GM18870 (cell line): ENCODE measurements at regions not wholly inside any gene's neighbourhood (a gene's known extent, or its start where the extent isn't known, plus 50 kb on each side); places are given as distances from the start of the nearest gene placed in this dataset.
A peak's percentile ranks its signal among the peaks of the same experiment; 100 is the strongest.

Experiments used
- ATAC-seq: cut with Tn5 transposase; IDR thresholded peaks from one replicate; pipeline ENCODE4 v1.9.1; 2021; ENCODE audit warnings: moderate library complexity; ENCODE audit not compliant: unreplicated experiment

- ATAC-seq: no peak
Observed at GRCh38 chr2:234438305-234438977, 58.4 kb downstream of the ARL4C start.

DNA sequence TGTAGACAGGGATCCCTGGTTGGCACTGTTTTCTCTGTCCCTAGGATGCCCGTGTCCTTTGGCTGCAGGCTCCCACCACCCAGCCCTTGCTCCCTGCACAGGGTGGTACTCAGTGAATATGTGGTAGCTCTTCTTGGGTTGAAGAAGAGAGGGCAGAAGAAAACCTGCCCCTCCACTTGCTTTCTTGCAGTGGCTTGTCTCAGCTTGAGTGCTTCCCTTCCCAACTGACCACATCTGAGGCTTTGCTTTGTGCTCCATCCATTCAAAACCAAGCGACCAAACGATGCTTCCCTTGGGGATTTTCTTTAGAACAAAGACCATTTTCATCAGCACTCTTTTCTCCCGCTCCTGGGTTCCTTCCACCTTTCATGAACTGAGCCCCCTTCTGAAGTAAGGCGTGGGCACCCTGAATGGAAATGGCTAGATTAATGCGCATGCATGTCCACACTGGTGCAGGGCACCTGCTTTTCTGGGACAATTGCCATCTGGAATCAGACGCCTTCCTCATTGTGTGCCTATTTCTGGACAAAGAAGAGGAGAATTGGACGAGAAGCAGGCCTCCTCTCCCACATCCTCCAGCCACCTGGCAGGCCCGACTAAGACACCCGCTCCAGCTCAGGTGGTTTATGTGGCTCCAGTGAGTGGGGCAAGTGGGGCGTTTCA is 59.1 kb downstream of the ARL4C start:
- ATAC-seq: no peak

DNA sequence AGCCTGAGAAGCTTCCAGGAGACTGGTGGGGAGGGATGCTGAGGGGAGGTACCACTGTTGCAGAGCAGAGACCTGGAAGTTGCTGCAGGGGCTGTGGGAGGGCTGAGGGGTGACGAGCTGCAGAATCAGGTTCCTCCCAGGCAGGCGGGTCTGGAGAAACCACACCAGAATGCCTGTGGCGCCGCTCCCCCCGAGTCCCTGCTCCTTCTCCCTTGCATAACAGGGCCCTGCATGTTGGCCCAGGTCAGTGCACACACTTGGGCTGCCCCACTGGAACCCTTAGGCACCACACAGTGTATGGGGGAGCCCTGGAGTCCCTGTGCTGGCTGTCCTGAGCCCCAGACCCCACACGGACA is 60.4 kb downstream of the ARL4C start:
- no peak for ATAC-seq

GRCh38 chr2:234435836-234436481 is 60.9 kb downstream of the ARL4C start:
- ATAC-seq: no peak

- ATAC-seq: no peak
Observed at GRCh38 chr2:234433201-234433600, 63.7 kb downstream of the ARL4C start.

- no peak for ATAC-seq
Observed at GRCh38 chr2:234430871-234431270, 66.0 kb downstream of the ARL4C start.

- no peak for ATAC-seq
Observed at GRCh38 chr2:234429265-234429664, 67.6 kb downstream of the ARL4C start.

GRCh38 chr2:234427081-234428061 is 69.5 kb downstream of the ARL4C start:
- no peak for ATAC-seq

GRCh38 chr2:234426616-234427015 is 70.3 kb downstream of the ARL4C start:
- ATAC-seq: no peak

DNA sequence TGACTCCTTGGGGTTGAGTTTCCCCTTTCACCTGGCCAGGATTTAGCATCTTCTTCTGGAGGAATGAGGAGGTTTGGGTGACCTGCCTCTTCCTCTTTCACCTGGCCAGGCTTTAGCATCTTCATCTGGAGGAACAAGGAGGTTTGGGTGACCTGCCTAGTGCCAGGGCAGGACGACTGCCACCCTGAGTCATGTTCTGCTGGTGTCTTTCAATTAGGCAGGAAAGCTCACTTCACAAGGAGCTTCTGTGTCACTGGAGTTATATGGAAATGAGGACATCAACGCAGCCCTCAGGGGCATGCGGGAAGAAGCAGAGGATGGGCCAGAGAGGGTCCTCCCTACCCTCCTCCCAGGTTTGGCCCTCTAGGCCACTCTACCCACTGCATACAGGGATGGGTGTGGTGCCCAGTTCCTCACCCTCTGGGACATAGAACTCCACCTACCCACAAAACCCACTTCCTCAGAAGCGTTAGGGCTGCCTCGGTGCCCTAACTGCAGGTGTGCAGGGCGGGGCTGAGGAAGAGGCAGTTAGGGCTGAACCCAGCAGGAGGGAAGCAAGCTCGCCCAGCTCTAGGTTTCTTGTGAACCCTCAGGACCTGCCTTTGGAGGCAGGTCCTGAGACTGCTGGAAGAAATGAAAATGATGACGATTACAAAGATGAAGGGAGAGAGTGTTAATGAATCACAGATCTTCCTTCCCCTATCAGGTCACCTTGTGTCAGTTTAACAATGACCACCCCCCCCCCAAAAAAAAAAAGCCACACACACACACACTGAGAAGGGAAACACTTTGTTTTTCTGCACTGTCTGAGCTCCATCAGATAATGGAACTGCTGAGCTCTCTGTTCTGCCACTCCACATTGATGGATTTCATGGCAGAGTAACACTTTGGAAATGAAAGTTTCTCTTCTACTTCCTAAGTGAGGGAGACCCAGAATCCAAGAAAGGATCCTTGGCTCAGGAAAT is 71.0 kb downstream of the ARL4C start:
- peak; percentile 74 for ATAC-seq

DNA sequence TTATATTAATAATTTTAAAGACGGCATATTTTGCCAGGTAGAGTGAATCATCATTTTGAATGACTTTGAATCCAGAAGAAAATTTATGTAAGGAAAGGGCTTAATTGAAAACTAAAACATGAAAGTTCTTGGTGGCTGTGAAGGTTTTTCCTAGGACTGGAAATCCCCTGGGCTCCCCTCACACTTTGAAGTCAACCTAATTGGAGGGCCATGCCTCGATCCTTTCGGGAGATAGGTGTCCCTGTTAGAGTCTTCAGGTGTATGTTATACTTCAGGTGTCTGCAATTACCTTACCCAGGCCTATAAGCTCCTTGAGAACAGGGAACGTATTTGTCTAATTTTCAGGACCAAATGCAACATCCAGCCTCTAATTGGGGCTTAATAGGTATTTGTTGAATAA is 73.0 kb downstream of the ARL4C start:
- ATAC-seq: no peak

- ATAC-seq: no peak
Observed at GRCh38 chr2:234422981-234423431, 73.9 kb downstream of the ARL4C start.

DNA sequence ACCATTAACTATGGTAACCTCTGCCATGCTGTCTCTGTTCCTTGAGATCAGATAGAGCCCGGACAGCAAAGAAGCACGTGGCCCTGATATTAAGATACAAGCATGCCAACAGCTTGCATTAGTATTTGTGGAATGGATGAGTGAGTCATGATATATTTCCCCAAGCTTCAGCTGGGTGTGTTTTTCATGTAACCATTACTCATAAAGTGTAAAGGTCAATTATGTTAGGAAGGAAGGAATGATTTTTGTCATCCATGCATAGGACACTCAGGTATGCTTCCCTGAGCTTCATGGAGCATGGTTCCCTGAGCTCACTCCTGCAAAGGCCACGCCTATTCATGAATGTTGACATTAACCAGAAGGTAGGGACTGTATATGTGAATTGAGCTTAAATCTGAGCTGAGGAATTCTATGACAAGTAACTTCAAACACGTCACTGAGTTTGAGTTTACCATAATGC is 74.6 kb downstream of the ARL4C start:
- ATAC-seq: no peak

- ATAC-seq: no peak
Observed at GRCh38 chr2:234420408-234420807, 76.5 kb downstream of the ARL4C start.

DNA sequence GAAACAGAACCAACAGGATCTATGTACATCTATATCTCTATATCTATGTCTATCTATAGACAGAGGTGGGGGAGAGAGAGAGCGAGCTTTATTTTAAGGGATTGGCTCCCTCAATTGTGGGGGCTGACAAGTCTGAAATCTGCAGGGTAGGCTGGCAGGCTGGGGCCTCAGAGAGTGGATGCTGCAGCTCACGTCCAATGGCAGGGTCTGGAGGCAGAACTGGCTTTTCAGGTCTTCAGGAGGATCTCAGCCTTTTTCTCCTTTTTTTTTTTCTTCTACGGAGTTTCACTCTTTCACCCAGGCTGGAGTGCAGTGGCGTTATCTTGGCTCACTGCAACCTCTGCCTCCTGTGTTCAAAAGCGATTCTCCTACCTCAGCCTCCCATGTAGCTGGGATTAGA is 77.2 kb downstream of the ARL4C start:
- no peak for ATAC-seq

DNA sequence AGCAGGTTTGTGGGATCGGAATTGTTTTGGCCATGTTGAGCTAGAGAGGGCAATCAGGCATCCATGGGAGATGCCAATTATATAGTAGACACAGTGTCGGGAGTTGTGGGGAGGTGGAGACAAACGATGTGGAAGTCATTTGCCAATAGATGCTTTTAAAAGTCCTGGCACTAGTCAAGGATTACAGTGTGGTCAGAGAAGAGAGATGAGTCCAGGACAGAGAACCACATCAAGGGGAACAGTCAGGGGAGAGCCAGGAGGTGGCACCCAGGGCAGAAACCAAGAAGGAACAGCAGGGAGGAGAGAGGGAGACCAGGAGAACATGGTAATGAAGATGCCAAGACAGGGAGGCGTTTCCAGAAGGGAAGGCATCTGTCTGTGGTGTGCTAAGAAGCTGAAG is 81.2 kb downstream of the ARL4C start:
- ATAC-seq: no peak

- ATAC-seq: no peak
Observed at GRCh38 chr2:234414596-234414995, 82.3 kb downstream of the ARL4C start.

DNA sequence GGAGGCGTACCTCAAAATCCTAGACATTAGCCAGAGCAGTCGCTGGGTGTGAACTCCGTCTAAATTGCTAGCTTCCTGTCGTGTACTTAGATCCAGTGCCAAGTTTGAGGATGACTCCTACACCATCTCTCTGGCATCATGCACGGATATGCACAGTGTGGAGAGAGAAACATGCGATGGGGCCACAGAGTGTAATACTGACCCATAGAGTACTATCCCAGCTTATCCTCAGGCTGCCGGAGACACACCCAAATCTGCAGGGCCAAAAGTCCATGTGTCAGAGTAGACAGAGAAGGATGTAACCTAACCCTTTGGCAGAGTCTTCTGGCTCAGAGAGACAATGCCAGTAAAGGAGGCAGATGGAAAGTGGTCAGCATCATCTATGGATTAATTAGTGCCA is 84.2 kb downstream of the ARL4C start:
- no peak for ATAC-seq

DNA sequence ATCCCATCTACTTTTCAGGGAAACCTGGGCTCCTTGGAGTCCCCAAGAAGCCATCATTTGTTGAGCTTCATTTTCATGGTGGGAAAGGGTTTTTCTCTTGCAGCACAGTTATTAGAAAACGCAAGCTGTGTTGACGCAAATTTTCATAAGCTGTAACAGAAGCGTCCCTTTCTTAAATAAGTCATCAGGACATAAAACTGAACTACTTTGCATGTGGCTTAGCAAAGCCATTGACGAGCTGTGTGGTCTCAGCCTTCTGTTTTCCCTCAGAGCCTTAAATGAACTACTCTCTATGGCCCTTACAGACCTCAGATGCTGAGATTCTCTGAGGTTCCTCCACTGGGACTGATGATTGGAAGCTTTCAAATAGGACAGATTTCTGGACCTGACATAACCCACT is 85.1 kb downstream of the ARL4C start:
- ATAC-seq: peak; percentile 81

DNA sequence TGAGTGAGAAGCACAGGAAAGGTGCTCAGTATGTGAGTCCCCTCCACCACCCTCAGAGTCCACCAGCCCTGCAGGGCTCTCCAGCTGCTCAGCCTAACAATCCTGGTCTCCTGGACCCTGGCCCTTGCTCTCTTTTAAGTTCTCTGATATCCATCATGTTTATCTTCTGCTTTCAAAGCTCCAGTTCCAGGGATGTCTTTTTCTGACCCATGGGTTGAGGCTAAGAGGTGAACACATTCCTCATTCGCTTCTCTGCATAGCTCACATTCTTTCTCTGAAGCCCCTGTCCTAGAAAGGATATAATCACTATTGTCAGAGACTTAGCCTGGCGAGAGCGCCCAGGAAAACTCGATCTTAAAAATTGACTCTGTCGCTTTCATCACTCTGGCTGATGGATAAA is 86.4 kb downstream of the ARL4C start:
- ATAC-seq: no peak
